OCI-LY1 (cell line): ENCODE measurements at regions not wholly inside any gene's neighbourhood (a gene's known extent, or its start where the extent isn't known, plus 50 kb on each side); places are given as distances from the start of the nearest gene placed in this dataset.

Experiments used
- H2AFZ ChIP-seq: fragments of 200-600 bp; sonication (generic), shearing (Covaris generic); 2 replicates; pipeline ENCODE4 v1.6.0; 2014; ENCODE audit warnings: antibody characterized with exemption, mild to moderate bottlenecking, low read length
- H3F3A ChIP-seq: fragments of 200-600 bp; sonication (generic), shearing (Covaris generic); 2 replicates; pipeline ENCODE4 v1.6.0; 2014; ENCODE audit warnings: mild to moderate bottlenecking, antibody characterized with exemption, low read length, moderate library complexity; ENCODE audit not compliant: insufficient read depth
- H3K27ac ChIP-seq: fragments of 200-600 bp; sonication (generic); 2 replicates; pipeline ENCODE4 v1.5.1; 2014; ENCODE audit warnings: low read length, mixed run types, mild to moderate bottlenecking, low read depth; ENCODE audit not compliant: poor library complexity, severe bottlenecking
- H3K27me3 ChIP-seq: fragments of 200-600 bp; sonication (generic); 2 replicates; pipeline ENCODE4 v1.6.0; 2014; ENCODE audit warnings: antibody characterized with exemption, mild to moderate bottlenecking, low read length, moderate library complexity; ENCODE audit not compliant: insufficient read depth
- H3K36me3 ChIP-seq: fragments of 200-600 bp; sonication (generic); 2 replicates; pipeline ENCODE4 v1.6.1; 2014; ENCODE audit warnings: mild to moderate bottlenecking, antibody characterized with exemption, low read length, moderate library complexity, mixed read lengths; ENCODE audit not compliant: insufficient read depth
- H3K4me1 ChIP-seq: fragments of 200-600 bp; sonication (generic); 2 replicates; pipeline ENCODE4 v1.5.1; 2014; ENCODE audit warnings: mild to moderate bottlenecking, low read length, moderate library complexity; ENCODE audit not compliant: insufficient read depth, severe bottlenecking
- H3K4me2 ChIP-seq: fragments of 200-600 bp; sonication (generic), shearing (Covaris generic); 2 replicates; pipeline ENCODE4 v1.6.1; 2014; ENCODE audit warnings: low read length
- H3K4me3 ChIP-seq: fragments of 200-600 bp; sonication (generic); 2 replicates; pipeline ENCODE4 v1.5.1; 2014; ENCODE audit warnings: low read length, low read depth, mild to moderate bottlenecking, mixed read lengths; ENCODE audit not compliant: poor library complexity, severe bottlenecking
- H3K79me2 ChIP-seq: fragments of 200-600 bp; shearing (Covaris generic); 2 replicates; pipeline ENCODE4 v1.6.1; 2016; ENCODE audit warnings: mixed run types, low read length, mixed read lengths; ENCODE audit not compliant: insufficient read depth
- H3K9ac ChIP-seq: fragments of 200-600 bp; sonication (generic), shearing (Covaris generic); 2 replicates; pipeline ENCODE4 v1.6.1; 2014; ENCODE audit warnings: mild to moderate bottlenecking, low read length, mixed read lengths
- H3K9me2 ChIP-seq: fragments of 200-600 bp; sonication (generic), shearing (Covaris generic); 2 replicates; pipeline ENCODE4 v1.6.1; 2014; ENCODE audit warnings: low read depth, mild to moderate bottlenecking, low read length, mixed read lengths
- H3K9me3 ChIP-seq: fragments of 200-600 bp; shearing (Covaris generic); 2 replicates; pipeline ENCODE4 v1.6.1; 2014; ENCODE audit warnings: low read length, mixed read lengths
- H4K20me1 ChIP-seq: fragments of 200-600 bp; sonication (generic), shearing (Covaris generic); 2 replicates; pipeline ENCODE4 v1.6.0; 2016; ENCODE audit warnings: mild to moderate bottlenecking, low read length; ENCODE audit not compliant: insufficient read depth
- CTCF ChIP-seq: fragments of 200-600 bp; sonication (generic), shearing (Covaris generic); IDR thresholded peaks from 2 replicates; pipeline ENCODE4 v1.5.1; 2017; ENCODE audit warnings: mild to moderate bottlenecking, antibody characterized with exemption, low read length, moderate library complexity, mixed read lengths
- EZH2 ChIP-seq: fragments of 200-600 bp; sonication (generic), shearing (Covaris generic); IDR thresholded peaks from 2 replicates; pipeline ENCODE4 v1.8.0; 2017; ENCODE audit warnings: borderline replicate concordance, mixed run types, mild to moderate bottlenecking, antibody characterized with exemption, low read length, moderate library complexity, mixed read lengths

- Histone ChIP-seq H3K9ac (no peak overlapping the region), H3K4me3 (no peak overlapping the region), H3K79me2 (no peaks in the 10 kb centered on the region), H2AFZ (no peak overlapping the region), H3F3A (no peaks in the 10 kb centered on the region), H3K4me1 (no peaks in the 10 kb centered on the region), H3K36me3 (no peaks in the 10 kb centered on the region), H3K9me3 (no peaks in the 10 kb centered on the region), H3K27ac (no peak overlapping the region), H3K9me2 (no peaks in the 10 kb centered on the region), H3K4me2 (no peak overlapping the region), H3K27me3 (no peaks in the 10 kb centered on the region), H4K20me1 (no peaks in the 10 kb centered on the region)
- no peak for TF ChIP-seq EZH2
- TF ChIP-seq CTCF, result no peak
These were observed 435.0 kb downstream of the POM121L12 start for GRCh38 chr7:53470336-53470970.

GRCh38 chr7:53473371-53473770 is 437.9 kb downstream of the POM121L12 start:
- Histone ChIP-seq H3K9ac (no peak overlapping the region), H3K79me2 (no peaks in the 10 kb centered on the region), H3K9me3 (no peaks in the 10 kb centered on the region), H3K4me3 (no peak overlapping the region), H3K9me2 (no peaks in the 10 kb centered on the region), H3K4me2 (no peak overlapping the region), H3K27ac (no peak overlapping the region), H2AFZ (no peak overlapping the region), H3K27me3 (no peaks in the 10 kb centered on the region), H3K4me1 (no peaks in the 10 kb centered on the region), H4K20me1 (no peaks in the 10 kb centered on the region), H3F3A (no peaks in the 10 kb centered on the region), H3K36me3 (no peaks in the 10 kb centered on the region)
- TF ChIP-seq EZH2 (no peak), CTCF (no peak)

- H4K20me1 ChIP-seq, result no peaks in the 10 kb centered on the region
- no peak overlapping the region for H3K9ac ChIP-seq
- no peak overlapping the region for H2AFZ ChIP-seq
- H3K79me2 ChIP-seq, result no peaks in the 10 kb centered on the region
- no peaks in the 10 kb centered on the region for H3F3A ChIP-seq
- no peaks in the 10 kb centered on the region for H3K36me3 ChIP-seq
- H3K4me1 ChIP-seq, result no peaks in the 10 kb centered on the region
- H3K9me2 ChIP-seq, result no peaks in the 10 kb centered on the region
- H3K4me2 ChIP-seq, result no peak overlapping the region
- H3K4me3 ChIP-seq, result no peak overlapping the region
- TF ChIP-seq EZH2 (no peak), CTCF (no peak)
- no peaks in the 10 kb centered on the region for H3K27me3 ChIP-seq
- H3K9me3 ChIP-seq, result no peaks in the 10 kb centered on the region
- no peak overlapping the region for H3K27ac ChIP-seq
These were observed 440.3 kb downstream of the POM121L12 start for GRCh38 chr7:53475776-53476175.
